H7 (cell line): ENCODE measurements at regions not wholly inside any gene's neighbourhood (a gene's known extent, or its start where the extent isn't known, plus 50 kb on each side); places are given as distances from the start of the nearest gene placed in this dataset.
"Not testable (repeated sequence)": the region's sequence is repeated elsewhere in the genome, so short reads cannot be mapped to it uniquely, and the experiment has no call there.

ENCODE experiments used
- DNase-seq: peaks from one replicate; pipeline ENCODE4 v3.0.0; 2012
- H3K27me3 ChIP-seq: 2 replicates; pipeline ENCODE4 v1.6.0; 2011; ENCODE audit warnings: mild to moderate bottlenecking, low read length; ENCODE audit not compliant: control insufficient read depth, insufficient read depth
- H3K36me3 ChIP-seq: replicated peaks from 2 replicates; pipeline ENCODE4 v1.5.1; 2011; ENCODE audit warnings: low read length; ENCODE audit not compliant: control insufficient read depth, insufficient read depth
- H3K4me3 ChIP-seq: 2 replicates; pipeline ENCODE4 v1.5.1; 2011; ENCODE audit warnings: low read depth, mild to moderate bottlenecking, control low read depth, low read length, moderate library complexity; ENCODE audit not compliant: insufficient read depth

DNA sequence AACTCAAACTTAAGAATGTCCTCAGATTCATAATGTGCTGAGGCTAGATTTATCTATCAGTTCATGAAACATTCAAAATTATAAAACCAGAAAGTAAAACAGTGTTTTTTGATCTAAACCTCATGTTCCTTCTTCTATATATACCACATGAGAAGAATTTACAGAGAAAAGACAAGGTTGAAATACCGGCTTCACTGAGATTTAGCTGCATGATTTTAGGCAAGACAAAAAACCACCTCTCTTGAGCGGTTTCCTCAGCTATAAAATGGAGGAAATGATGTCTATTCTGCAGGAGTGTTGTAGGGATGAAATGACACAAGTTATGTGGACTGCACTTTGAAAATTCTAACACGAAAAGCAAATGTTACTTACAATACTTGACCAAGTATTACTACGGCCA lies 80.6 kb upstream of the FOXB1 start:
- H3K36me3 ChIP-seq: no peaks in the 10 kb centered on the region
- no peak for DNase-seq
- H3K27me3 ChIP-seq: no peaks in the 10 kb centered on the region
- no peak overlapping the region for H3K4me3 ChIP-seq

DNA sequence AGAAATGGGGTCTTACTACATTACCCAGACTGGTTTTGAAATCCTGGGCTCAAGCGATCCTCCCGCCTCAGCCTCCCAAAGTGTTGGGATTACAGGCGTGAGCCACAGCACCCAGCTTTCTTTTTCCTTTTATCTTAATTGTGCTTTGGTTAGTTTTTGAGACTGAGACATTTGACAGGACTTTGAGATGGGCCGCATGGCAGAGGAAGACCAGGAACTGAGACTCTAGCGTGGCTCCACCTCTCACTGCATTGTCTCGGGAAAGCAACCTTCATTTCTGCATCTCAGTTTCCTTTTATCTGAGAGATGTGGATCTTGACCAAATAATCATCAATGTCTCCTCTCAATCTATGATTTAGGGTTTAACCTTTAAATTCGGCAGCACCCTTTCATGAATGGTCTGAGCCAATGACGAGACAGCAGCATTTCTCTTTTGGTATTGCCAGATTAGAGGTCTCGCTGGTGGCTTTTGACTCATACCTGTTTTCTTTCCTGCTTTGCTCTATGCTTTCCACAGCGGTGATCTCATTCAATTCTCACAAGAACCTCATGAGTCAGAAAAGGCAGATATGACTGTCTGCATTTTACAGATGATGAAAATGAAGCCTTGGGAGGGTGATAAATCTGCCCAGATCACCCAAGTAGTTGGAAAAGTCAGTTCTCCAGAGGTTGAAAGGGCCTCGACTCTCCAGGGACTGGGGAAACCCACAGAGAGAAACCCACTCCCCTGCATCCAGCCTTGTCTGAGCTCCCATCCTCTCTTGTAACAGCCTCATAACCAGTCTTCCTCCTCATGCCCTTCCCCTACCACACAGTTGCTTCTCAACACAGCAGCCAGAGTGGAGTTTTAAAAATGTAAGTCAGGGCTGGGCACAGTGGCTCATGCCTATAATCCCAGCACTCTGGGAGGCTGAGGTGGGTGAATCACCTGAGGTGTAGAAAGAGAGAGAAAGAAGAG lies 84.8 kb upstream of the FOXB1 start:
- Histone ChIP-seq H3K27me3 (no peaks in the 10 kb centered on the region), H3K4me3 (no peak overlapping the region), H3K36me3 (no peaks in the 10 kb centered on the region)
- DNase-seq: no peak

DNA sequence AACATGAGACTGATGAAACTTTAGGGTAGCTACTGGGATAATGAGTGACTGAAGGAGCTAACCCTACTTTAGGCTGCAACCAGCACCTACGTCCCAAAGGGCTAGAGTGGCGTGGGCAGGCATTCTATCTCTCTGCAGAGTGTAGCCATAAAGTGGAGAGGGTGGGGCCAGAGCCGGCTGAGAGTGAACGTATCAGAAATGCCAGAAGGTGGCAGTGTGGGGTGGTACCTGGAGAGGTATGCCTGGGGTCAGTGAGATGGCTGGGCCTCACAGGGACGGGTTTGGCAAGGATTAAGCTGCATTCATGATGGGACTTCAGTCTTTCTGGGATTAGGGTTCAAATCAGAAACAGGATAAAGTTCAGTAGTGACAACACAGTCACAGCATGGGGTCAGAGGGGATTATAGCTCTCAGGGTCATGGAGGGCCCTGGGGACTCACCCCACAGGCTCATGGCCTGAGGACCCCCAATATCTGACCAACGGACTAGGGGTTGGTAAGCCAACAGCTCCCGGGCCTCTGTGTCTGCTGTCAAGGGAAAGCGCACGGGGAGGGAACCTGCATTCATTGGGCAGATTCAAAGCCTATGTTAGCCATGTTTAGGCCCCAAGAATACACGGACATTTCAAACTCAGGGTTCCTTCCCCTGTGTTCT lies 86.5 kb upstream of the FOXB1 start:
- H3K27me3 ChIP-seq: no peaks in the 10 kb centered on the region
- H3K4me3 ChIP-seq: no peak overlapping the region
- no peaks in the 10 kb centered on the region for H3K36me3 ChIP-seq
- peak; percentile 75 for DNase-seq

DNA sequence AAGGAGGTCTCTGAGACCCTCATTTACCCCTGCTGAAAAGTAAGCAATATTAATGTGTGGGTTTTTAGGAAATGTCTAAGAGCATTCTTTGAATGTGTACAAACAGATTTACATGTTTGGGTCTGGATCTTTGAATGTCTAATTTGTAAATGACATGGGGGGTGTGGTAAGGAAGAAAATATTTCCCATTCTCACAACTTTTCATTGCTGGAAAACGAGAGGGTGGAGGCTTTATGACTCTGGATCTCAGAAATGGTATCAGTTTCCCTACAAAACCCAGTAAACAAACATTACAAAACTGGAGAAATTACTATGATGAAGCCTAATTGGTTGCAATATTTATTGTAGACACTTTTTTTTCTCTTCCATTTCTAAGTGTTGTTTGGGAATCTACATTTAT lies 98.1 kb upstream of the FOXB1 start:
- H3K27me3 ChIP-seq: no peaks in the 10 kb centered on the region
- no peak for DNase-seq
- no peaks in the 10 kb centered on the region for H3K36me3 ChIP-seq
- no peak overlapping the region for H3K4me3 ChIP-seq

DNA sequence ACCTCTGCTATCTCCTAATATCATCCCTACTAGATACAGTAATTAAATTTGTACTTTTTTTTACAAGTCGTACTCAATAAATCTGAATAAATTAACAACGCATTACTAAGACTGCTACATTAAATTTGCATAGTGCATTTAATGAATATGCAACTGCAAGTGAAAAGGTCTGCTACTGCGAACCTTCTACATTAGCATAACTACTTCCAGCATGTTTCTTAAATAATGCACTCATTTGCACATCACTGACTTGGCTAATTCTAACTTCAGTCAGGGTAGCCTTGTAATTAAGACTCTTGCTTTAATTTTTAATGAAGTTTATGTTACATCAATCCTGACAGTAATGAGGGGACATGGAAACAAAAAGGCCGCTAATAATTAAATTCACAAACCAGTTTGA lies 98.9 kb upstream of the FOXB1 start:
- Histone ChIP-seq H3K4me3 (no peak overlapping the region), H3K36me3 (no peaks in the 10 kb centered on the region), H3K27me3 (no peaks in the 10 kb centered on the region)
- DNase-seq: no peak

DNA sequence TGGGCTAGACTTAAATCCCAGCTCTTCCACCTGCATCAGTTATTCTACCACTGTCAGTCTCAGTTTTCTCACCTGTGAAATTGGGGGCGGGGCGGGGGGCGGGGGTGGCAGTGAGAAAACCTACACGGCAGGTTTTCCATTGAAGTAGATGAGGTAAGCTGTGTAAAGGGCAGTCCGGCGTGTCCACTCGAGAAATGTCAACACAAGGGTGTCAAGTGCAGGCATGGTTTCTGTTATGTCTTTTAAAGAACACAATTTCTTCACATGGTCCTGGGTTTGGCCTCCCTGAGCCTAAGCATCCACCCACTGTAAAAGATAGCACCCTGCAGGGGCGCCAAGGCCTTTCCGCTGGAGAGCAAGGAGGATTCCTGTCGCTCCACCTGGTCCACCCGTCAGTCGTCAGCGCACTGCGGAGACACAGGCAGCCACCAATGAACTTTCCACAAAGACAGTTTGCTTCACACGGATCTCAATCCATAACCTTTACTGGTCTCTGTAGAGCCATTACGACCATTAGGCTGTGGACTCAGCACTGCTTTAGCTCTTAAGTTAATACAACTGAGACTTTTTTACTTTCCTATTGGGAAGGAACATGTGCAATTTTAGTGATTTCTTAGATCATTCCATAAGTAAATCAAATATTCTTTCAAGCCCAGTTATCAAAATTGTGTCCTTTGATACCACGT lies 99.5 kb upstream of the FOXB1 start:
- no peaks in the 10 kb centered on the region for H3K27me3 ChIP-seq
- no peaks in the 10 kb centered on the region for H3K36me3 ChIP-seq
- DNase-seq: no peak
- H3K4me3 ChIP-seq: no peak overlapping the region

DNA sequence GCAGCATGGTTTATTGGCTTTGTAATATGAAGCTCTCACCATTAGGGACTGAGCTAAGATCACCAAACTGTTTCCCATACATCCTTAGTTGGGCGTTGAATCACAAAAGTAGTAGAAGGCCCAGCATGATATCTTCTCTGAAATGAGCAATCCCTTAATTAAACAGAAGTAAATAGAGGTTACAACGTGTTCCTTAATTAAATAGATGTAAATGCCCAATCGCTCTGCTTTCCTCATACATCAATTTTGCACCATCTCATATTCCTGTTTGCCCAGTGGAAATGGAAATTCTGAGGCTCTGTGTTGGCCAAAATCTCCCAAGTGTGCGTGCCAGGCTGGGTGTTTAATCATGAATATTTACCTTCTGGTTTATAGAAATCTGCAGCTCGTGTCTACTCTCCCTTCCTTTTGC lies 107.4 kb upstream of the FOXB1 start:
- no peak overlapping the region for H3K4me3 ChIP-seq
- H3K27me3 ChIP-seq: no peaks in the 10 kb centered on the region
- no peak for DNase-seq
- H3K36me3 ChIP-seq: no peaks in the 10 kb centered on the region

DNA sequence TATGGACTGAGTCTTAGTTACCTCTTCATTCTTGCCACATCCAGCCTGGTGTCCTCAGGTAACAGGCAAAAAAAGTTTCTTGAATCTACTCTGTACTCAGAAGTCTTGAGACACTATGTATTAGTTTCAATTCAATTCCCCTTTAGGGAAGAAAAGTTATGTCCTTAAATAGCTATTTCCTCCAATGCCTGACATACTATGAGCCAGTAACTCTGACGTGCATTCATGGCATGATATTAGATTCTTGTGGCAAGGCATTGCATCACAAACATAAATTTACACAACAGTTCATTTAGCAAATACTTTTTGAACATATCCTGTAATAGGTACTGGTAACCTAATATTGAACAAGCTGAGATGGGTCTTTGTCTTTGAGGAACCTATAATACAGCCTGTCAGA lies 109.3 kb upstream of the FOXB1 start:
- DNase-seq: no peak
- Histone ChIP-seq H3K4me3 (no peak overlapping the region), H3K27me3 (no peaks in the 10 kb centered on the region), H3K36me3 (no peaks in the 10 kb centered on the region)

DNA sequence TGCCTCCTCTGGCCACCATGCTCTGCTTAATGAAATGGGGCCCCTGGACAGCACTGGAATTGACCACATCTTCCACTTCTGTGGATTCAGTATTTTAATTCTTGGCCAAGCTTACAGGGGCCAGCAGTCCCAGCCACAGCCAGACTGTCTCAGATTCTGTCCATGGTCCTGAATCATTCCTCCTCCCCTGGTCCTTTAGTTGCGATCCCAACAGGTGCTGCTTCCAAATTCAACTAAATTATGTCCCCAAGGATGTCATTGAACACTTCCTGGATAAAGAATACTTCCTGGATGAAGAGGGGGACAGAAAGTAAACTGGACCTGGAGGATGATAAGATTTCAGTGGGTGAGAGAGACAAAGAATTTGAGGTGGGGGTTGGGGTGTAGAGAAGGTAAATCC lies 111.1 kb upstream of the FOXB1 start:
- DNase-seq: peak; percentile 36
- no peaks in the 10 kb centered on the region for H3K27me3 ChIP-seq
- H3K36me3 ChIP-seq: no peaks in the 10 kb centered on the region
- no peak overlapping the region for H3K4me3 ChIP-seq

DNA sequence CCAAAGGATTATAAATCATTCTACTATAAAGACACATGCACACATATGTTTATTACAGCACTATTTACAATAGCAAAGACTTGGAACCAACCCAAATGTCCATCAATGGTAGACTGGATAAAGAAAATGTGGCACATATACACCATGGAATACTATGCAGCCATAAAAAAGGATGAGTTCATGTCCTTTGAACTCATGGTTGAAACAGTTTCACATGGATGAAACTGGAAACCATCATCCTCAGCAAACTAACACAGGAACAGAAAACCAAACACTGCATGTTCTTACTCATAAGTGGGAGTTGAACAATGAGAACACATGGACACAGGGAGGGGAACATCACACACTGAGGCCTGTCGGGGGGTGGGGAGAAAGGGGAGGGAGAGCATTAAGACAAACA lies 116.2 kb upstream of the FOXB1 start:
- not testable (repeated sequence) for H3K27me3 ChIP-seq, DNase-seq, H3K36me3 ChIP-seq, H3K4me3 ChIP-seq

DNA sequence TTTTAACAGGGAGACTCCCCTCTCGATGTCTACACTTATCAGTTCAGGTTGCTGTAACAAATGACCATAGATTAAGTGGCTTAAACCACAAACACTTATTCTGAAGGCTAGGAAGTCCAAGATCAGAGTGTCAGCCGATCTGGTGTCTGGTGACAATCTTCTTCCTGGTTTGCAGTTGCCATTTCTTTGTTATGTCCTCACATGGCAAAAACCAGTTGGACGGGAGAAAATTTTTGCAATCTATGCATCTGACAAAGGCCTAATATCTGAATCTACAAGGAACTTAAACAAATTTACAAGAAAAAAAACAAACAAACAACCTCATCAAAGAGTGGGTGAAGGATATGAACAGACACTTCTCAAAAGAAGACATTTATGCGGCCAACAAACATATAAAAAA lies 116.9 kb upstream of the FOXB1 start:
- Histone ChIP-seq H3K36me3 (no peaks in the 10 kb centered on the region), H3K27me3 (no peaks in the 10 kb centered on the region), H3K4me3 (no peak overlapping the region)
- no peak for DNase-seq

DNA sequence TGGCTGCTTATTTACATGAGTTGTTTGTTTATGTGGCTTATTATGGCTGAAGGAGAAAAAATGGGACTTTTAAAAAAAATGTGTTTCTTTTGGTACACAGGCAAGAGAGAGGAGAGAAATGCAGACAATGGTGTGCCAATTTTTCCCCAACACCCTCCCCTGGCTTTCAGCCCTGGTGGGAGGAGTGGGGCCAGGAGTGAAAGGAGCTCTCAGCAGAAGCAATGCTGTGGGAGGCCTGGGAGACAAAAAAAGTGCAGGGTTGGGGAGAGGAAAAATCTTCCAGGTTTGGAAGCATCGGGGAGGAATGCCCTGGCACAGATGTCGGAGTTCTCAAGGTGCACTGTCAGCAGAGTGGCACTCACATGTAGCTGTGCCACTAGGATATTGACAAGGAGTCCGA lies 117.7 kb upstream of the FOXB1 start:
- Histone ChIP-seq H3K27me3 (no peaks in the 10 kb centered on the region), H3K36me3 (no peaks in the 10 kb centered on the region), H3K4me3 (no peak overlapping the region)
- DNase-seq: no peak

DNA sequence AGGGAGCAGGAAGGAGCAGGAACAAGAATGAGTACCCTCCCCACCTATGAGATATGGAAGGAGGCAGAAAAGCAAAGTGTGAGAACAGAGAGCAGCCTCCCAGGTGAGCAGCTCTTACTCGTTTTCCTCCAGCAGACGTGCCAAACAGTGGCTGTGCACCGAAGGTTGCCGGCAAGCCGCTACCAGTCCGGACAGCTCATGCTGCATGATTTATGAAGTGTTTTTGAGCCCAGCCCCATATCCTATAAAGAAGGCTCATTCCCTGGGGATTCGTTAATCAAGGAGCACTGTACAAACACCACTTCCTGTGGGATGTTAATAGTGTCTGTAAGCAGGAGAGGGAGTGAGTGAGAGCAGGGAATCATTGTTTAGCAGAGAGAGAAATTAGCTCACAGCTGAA lies 118.3 kb upstream of the FOXB1 start:
- DNase-seq: no peak
- Histone ChIP-seq H3K27me3 (no peaks in the 10 kb centered on the region), H3K36me3 (no peaks in the 10 kb centered on the region), H3K4me3 (no peak overlapping the region)

DNA sequence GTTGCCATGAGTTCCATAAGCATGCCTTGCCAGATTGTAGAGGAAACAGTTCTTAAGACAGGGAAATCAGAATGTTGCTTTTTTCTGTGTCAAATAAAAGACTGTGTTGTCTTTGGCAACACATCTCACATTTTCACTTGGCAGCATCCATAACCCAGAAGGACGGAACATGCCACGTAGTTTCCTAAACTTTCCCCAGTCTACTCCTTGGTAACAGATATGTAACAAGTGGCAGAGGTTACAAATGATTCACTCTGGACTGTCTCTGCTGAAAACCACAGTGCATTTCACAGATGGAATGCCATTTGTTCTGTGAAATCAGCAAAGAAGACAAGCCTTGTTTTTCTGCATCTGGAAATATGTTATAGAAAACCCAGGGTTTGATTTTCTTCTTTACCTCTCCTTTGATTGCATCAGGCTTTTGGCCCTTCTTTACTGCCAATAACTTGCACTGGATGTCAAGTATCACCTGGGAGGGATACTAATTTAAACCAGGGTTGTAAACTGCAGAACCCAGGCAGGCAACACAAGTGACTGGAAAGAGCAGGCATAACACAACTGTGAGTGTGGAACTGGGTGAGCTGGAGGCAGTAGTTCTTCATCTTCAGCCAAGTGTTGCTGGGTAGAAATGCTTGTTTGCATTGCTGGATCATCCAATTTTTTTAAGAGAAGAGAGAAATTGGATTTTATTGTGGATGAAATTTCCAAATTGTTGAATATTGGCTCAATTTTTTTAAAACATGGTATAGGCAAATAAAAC lies 124.4 kb upstream of the FOXB1 start:
- DNase-seq: no peak
- Histone ChIP-seq H3K36me3 (no peaks in the 10 kb centered on the region), H3K27me3 (no peaks in the 10 kb centered on the region), H3K4me3 (no peak overlapping the region)
